Endothelial cell of hepatic sinusoid (primary cell): ENCODE measurements at regions not wholly inside any gene's neighbourhood (a gene's known extent, or its start where the extent isn't known, plus 50 kb on each side); places are given as distances from the start of the nearest gene placed in this dataset.

Experiments used
- in situ Hi-C: cut with HindIII; loops from 2 replicates; pipeline ENCODE4 v1.10.0; 2017; ENCODE audit warnings: low sequenced_read_pairs

DNA sequence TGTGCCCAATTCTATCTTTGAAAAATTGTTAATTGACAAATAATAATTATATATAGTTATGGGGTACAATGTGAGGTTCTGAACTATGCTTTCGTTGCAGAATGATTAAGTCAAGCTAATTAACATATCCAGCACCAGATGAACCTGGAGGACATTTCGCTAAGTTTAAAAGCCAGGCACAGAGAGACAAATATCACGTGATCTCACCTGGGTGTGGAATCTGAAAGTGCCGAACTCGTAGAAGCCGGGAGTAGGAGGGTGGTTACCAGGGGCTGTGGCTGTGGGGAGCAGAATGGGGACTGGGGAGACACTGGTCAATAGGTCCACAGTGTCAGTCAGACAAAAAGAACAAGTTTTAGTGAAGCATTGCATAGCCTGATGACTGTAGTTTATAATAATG, 332.9 kb upstream of the SHH start:
- in situ Hi-C loops = loop anchor here (5.0 kb wide), 3 partner anchors 57 to 107 kb away; no protein-coding TSS in a partner anchor

DNA sequence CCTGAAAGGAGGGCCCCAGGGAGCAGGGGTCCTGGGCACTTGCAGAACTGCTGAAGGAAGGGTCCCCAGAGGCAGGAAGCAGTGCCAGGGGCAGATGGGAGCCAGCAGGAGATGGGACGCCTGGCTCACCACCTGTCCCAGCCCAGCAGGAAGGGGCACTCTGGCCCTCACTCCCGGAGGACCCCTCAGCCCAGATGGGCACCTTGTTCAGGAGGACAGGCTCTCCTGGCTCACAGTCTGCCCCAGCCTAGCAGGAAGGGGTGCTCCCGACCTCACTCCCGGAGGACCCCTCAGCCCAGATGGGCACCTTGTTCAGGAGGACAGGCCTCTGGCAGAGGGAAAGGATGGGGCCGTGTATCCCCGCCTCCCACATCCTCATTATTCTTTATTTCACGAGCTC, 331.4 kb upstream of the SHH start:
- in situ Hi-C loops = no loop called here

DNA sequence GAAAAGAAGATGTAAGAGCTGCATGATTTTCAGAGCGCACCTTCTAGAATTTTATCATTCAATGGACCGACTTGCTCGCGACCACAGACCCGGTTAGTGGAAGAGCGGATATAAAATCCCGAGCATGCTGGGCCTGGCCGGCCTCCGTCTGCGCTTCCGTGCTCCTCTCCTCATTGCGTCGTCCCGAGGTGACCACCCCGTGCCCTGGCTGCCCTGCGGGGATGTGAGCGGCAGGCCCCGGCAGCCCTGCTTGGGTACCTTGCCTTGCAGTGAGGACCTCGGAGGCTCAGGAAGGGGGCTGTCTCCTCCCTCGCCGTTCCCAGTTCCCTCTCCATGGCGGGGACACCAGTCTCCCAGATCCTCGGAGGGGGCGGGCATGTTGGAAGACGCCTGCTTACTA, 330.9 kb upstream of the SHH start:
- in situ Hi-C loops = no loop called here

DNA sequence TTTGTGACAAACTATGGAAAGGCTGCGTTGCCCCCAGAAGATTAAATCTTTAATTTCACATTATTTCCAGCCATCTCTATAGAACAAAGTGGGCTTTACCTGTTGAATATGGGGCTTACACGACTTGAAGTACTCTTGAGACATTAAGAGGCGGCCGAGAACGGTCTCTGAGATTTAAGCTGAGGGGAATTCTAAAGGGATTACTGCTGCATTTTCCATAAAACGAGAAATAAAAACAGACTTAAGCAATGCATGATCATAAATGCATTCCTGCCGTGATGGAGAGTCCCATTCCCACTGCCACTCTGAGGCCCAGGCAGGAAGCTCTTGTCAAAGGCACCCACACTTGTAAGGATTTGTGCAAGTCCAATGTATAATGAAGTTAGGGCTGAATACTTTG, 329.7 kb upstream of the SHH start:
- in situ Hi-C loops = no loop called here

DNA sequence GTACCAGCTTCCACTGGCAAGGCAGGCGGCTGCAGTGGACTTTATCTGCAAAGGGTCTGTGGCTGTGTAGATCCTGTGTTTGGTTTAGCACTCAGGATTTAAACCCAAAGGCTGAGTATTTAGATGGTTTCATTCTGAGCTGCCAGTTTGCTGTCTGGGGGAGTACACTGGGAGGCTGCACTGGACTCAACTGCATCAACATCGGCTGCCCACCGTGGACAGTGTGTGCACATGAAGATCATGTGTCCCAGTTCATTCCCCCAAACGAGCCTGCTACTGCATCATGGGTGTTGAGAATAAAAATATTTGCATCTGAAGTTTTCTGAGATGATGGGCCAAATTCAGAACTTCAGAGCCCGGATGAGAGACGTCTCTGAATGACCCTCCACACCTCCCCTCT, 328.6 kb upstream of the SHH start:
- in situ Hi-C loops = no loop called here

DNA sequence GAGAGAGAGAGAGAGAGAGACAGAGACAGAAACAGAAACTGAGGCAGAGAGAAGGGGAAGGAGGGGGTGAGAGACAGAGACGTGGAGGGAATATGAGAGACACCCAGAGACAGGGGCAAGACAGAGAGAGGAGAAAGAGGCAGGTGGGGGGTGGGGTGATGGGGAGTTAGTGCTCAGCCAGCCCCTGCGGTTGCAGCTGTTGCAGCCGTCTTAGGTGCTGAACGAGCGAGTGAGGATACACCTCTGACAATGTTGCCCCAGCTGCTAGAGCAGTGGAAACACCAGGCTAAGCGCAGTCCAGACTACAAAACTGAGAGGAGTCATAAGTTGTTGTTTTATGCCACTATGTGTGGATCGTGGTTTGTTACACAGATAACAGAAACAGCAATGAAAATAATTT, 328.2 kb upstream of the SHH start:
- in situ Hi-C loops = no loop called here

DNA sequence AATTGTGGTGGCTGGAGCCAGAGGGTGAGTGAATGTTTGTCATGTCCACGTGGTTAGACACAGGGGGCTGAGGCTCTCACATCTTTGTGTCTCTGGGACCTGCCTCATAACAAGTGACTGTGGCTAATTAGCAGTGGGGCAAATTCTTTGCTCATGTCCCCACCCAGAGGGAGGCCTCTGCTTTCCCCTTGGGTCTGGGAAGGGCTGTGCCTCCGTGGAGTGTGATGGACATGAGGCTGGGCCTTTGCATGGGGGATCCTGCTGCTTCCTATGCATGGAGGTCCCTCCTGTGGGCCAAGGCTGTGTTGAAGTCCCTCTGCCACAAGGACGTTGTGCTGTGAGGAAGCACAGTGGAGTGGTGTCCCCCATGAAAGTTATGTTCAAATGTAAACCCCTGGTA, 327.4 kb upstream of the SHH start:
- in situ Hi-C loops = no loop called here

DNA sequence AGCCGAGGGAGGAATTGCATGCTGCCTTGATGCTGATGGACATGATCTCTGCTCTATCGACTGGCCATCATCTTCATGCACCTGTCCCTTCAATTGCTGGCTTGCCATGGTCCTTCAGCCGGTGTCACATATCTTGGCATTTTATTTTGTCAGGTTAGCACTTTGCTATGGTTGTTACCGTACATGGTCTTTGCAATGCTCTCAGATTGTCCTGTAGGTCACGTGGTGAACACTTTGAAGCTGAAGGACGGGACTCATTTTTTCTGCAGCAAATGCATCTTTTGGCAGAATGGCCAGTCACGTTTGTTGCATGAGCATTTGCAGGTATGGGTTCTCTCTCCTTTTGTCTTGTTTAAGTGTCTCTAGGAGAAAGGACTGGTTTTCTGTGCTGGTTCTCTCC, 326.8 kb upstream of the SHH start:
- in situ Hi-C loops = no loop called here

DNA sequence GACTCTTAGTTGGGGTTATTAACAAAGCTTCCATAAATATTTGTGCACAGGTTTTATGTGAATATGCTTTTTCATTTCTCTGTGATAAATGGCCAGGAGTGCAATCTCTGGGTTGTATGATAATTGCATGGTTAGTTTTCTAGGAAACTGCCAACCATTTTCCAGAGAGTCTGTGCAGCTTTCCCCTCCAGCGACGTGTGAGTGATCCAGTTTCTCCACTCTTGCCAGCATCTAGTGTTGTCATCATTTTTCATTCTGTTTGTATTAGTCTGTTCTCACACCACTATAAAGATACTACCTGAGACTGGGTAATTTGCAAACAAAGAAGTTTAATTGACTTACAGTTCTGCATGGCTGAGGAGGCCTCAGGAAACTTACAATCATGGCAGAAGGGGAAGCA, 319.6 kb upstream of the SHH start:
- in situ Hi-C loops = no loop called here

DNA sequence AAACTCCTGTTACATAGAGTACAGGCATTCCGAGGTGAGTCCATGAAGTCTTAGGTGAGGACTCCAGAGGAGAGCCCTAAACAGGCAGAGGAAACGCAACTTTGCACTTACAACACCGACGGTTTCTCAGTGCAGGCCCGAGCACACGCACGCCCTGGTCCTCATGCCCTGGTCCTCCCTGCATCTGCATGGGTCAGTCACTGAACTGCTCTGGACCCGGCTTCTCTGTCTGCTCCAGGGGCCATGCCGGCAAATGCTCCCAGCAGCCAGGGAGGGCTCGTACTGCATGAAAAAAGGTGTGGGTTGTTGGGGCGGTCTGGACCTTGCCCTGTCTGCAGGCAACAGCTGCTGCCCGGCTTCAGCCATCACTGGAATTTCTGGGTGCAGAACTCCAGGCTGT, 317.3 kb upstream of the SHH start:
- in situ Hi-C loops = no loop called here

DNA sequence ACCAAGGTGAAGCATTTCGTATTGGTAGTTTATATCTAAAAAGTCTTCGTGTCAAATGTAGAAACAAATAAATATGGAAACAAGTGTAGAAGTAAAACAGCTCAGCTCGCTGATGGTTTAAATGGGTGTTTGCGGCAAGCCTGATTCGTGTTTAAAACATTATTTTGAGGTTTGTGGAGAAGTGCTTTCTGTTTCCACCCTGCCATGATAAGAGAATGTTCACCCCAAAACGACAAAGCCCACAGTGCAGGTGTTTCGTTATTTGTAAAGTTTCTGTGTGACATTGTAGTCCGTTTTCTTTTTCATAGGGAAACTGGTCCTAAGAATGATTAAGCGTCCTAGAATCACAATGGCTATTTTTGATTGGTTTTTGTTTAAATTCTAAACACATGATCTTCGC, 316.2 kb upstream of the SHH start:
- in situ Hi-C loops = no loop called here

DNA sequence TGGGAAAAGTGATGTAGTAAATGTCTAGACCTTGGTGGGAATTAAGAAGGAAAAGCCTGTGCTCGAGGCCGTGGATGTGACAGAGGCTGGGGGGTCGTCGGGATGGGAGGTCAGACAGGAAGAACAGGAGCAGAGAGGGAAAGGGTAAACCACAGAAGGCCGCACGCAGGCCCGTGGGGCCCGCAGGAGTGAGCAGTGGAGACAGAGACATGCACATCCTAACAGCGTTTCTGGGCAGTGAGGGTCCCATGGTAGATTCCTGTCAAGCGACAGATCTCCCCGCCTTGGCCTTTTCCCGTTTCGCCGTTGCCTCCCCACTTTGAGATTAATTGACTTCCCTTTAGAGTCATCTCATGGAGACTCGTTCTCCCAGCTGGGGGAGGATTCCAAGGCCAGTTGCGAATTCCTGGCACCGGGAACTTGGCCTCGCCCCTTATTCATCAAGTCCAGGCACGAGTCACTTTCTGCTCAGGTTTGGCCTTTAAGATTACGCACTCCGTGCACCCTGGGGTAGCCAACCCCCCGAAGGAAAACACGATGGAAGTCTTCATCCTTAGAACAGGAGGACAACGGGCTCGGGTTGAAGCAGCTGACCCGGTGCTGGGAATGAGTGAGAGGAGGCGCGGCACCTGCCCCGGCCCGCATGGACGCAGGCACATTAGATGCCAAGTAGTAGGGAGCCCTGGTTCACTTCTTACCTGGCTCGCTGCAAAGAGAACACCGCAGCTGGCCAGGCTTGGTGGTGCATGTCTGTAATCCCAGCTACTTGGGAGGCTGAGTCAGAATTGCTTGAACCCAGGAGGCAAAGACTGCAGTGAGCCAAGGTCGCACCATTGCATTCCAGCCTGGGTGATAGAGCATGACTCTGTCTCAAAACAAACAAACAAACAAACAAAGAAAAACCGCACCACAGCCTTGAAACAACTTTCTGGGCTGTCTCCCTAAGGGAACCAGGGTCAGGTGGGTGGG, 315.2 kb upstream of the SHH start:
- in situ Hi-C loops = no loop called here

DNA sequence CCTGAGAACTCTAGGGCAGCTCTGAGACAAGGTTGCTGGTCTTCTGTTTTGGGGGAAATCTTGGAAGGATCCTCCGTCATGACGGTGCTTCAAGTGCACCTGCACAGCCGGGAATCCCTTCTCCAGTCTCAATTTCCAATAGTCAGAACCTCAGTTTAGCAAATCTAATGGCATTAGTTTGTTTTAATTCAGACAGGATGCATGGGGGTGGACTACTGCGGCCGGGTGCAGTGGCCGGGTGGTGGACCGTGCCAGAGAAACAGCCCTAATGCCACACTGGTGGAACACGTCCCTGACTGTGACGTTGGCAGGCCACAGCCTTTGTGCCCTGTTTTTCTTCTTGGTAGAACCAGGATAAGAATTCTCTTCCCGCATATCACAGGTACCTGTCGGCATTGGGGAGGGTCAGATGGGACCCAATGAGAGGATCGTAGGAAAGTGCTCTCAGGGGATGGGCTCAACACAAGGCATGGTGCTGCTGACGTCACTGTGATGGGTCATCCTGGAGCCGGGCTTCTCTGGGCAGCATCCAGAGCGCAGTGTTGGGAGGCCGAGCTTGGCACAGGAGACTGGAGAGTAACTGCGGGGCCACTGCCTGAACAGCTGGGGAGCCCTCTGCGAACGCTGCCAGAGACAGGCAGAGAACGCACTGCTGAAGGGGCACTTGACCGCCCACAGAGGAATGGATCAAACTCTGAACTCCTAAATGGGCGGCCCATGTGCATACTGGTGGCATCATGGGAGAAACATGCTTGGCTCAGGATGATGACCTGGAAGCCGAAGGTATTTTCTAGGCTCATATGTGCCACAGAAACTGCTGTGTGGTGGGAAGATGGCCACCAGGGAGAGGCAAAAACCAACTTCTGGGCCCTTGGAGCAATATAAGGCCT, 313.8 kb upstream of the SHH start:
- in situ Hi-C loops = no loop called here

DNA sequence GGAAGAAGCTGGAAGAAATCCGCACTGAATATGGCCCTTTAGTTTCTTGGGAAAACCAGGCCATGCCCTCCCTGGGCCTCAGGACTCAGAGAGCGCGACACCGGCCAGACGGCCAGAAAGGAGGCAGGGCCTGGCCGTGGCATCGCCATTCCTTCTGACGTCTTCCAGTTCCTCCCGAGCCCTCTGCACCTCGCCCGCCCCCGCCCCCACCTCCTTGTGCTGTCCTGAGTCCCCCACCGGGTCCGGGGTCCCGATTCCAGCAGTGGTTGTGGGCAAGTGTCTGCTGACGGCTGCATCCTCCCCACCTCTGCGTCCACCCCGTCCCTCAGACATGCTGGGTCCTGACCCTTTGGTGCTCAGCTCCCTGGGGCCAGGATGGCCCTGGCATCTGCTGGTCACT, 312.1 kb upstream of the SHH start:
- in situ Hi-C loops = no loop called here

DNA sequence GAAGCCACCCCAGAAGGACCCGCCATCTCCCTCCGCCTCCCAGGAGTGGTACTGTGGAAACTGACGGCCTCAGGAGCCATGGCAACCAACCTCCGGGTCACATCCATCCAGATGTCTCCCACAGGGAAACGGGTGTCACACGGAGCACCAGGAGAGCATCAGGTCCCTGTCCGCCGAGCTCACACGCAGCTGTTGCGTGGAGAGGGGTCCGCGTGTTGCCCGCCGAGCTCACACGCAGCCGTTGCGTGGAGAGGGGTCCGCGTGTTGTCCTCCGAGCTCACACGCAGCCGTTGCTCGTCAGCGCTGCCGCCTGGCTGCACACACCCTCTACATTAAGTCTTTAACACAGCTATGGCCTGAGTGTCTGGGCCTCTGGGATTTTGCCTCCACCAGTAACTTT, 311.1 kb upstream of the SHH start:
- in situ Hi-C loops = no loop called here

DNA sequence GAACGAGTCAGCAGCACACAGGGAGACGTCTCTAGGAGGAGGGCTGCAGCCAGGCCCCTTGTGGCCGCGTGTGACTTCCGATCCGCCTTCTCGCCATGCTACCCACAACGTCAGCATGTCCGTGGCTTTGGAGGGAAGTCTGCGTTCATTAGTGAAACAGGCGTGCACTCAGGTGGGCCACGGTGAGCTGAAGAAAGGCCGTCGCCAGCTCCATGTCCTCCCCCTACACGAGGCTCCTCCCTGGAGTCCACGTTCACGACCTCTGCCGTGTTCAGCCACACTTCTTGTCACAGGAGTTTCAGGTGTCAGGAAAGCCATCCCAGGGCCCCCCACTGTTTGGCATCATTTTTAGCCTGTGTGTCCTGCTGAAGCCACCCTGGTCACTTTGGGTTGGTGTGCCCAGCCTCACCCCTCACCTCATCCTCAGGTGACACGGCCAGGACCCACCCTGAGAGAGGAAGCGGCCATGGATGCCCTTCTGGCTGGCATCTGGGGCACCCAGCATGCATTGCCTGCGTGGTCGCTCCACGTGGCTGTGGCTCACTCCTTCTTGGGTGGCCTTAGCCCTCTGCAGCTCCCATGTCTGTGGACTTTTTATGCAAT, 310.6 kb upstream of the SHH start:
- in situ Hi-C loops = no loop called here

DNA sequence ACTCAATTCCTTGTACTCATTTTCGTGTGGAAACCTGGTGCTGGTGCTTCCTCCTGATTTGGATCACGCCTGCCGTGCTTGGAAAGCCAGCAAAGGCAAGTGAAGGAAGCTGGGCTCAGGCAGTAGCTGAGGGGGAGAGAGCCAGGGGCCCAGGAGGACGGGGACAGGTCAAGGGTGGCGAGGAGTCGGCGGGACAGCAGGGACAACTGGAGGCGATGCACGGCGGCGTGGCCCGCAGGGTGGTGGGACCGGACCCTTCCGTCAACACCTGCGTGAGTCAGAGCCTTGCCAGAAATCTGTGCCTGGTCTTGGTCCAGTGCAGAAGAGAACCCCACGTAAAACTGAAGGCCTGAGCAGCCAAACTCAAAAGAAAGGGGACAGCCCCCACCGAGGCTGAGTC, 309.7 kb upstream of the SHH start:
- in situ Hi-C loops = no loop called here

DNA sequence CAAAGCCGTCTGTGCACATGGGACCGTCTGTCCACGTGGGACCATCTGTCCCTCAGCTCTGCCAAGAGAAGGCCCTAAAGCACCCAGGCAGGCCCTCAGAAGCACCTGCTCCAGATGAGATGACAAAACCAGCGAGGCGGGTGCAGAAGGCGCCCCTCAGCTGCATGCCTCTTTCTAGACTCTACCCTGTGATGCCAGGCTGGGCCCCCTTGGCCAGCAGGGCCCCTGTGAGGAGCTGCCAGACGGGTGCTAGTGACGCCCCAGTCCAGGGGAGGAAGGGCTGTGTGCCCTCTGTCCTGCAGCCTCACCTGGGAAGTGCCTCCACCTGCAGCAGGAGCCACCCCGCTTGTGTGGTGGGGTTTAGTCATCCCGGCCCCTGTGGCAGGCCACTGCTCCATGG, 309.2 kb upstream of the SHH start:
- in situ Hi-C loops = no loop called here

DNA sequence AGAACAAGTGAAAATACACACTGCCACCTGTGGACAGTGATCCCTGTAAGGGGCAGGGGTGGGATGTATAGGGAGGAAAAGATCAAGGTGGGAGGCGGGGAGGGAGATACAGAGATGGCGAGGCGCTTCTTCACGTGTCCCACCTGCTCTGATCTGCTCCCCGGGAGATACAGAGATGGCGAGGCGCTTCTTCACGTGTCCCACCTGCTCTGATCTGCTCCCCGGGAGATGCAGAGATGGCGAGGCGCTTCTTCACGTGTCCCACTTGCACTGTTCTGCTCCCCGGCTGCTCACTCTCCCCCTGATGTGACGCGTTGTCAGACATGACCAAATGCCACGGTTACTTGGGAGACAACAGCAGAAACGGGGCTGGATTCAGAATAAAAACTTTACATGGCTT, 308.3 kb upstream of the SHH start:
- in situ Hi-C loops = no loop called here

DNA sequence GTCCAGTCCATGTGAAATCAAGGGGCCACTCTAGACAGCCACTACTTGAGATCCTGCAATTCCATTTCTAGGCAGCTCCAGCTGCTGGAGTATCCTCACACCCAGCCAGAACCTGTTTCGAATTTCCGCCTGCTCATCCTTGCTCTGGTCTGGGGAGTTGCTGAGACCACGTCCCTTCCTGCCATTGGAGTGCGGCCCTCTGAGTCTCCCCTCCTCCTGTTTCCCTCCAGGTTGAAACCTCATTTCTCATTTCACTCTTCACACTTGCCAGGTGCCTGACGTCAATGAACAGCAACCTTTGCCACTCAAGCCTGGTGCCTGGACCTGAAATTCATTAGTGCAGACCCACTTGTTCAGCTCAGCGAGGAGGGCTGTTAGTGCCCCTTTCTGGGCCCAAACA, 307.5 kb upstream of the SHH start:
- in situ Hi-C loops = loop anchor here (10.0 kb wide), 1 partner anchor 215 kb away; no protein-coding TSS in a partner anchor

DNA sequence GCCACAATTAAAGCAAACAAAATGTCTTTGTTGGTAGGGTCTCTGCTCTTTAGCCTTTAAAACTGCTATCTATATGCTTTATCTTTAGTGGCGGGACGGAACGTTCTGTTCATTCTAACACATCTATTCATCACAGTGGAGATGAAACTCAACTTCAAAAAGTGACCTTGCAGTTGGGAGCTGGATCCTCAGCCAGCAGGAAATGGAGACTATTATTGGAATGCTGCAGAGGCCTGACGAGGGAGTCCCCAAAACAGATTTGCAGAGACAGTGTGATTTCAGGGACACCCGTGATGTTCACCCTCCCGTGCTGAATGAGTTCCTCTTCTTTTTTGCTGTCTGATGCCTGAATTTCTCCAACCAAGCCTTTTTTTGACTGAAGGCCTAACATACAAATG, 306.0 kb upstream of the SHH start:
- in situ Hi-C loops = loop anchor here (10.0 kb wide), 1 partner anchor 217 kb away; no protein-coding TSS in a partner anchor
